Endothelial cell of umbilical vein (primary cell): ENCODE measurements at regions not wholly inside any gene's neighbourhood (a gene's known extent, or its start where the extent isn't known, plus 50 kb on each side); places are given as distances from the start of the nearest gene placed in this dataset.

ENCODE experiments used
- CTCF ChIP-seq, 2 donors: IDR thresholded peaks; 1 replicate in 1 of 2; 2 replicates in 1 of 2; pipeline ENCODE4 v1.5.1; 2011; ENCODE audit warnings: low read length in 2 of 2, mild to moderate bottlenecking in 2 of 2, moderate library complexity in 2 of 2, control low read depth in 1 of 2, inconsistent platforms in 1 of 2, low read depth in 1 of 2; ENCODE audit not compliant: insufficient read depth in 1 of 2; ENCODE audit errors: extremely low read depth in 1 of 2
- EZH2 ChIP-seq: IDR thresholded peaks from 2 replicates; pipeline ENCODE4 v1.6.1; 2012; ENCODE audit warnings: borderline replicate concordance, low read depth, mild to moderate bottlenecking, moderate library complexity, low read length, inconsistent platforms; ENCODE audit not compliant: severe bottlenecking
- MAX ChIP-seq: IDR thresholded peaks from 2 replicates; pipeline ENCODE4 v1.6.1; 2011; ENCODE audit not compliant: insufficient read depth, insufficient read length
- MYC ChIP-seq: IDR thresholded peaks from one replicate; pipeline ENCODE4 v1.6.1; 2011; ENCODE audit warnings: mild to moderate bottlenecking, low read depth, low read length
- POLR2A ChIP-seq: IDR thresholded peaks from 2 replicates; pipeline ENCODE4 v1.6.1; 2012; ENCODE audit warnings: low read depth, mild to moderate bottlenecking, control low read depth, low read length
- POLR2AphosphoS5 ChIP-seq: IDR thresholded peaks from 2 replicates; pipeline ENCODE4 v1.6.1; 2012; ENCODE audit warnings: low read depth, mild to moderate bottlenecking, control low read depth, low read length, moderate library complexity; ENCODE audit not compliant: insufficient read depth

GRCh38 chr6:126891158-126891557, 227.3 kb upstream of the RSPO3 start:
- TF ChIP-seq CTCF (IDR thresholded peaks at IDR 0.05; ENCODE audit: extremely low read depth in 1 of 2, insufficient read depth in 1 of 2, low read depth in 1 of 2, low read length in 2 of 2) (no peak), EZH2 (no peak), POLR2A (no peak), MAX (no peak), MYC (no peak), POLR2AphosphoS5 (no peak)
